ENCODE measurements at regions not wholly inside any gene's neighbourhood (a gene's known extent, or its start where the extent isn't known, plus 50 kb on each side); places are given as distances from the start of the nearest gene placed in this dataset.

DNA sequence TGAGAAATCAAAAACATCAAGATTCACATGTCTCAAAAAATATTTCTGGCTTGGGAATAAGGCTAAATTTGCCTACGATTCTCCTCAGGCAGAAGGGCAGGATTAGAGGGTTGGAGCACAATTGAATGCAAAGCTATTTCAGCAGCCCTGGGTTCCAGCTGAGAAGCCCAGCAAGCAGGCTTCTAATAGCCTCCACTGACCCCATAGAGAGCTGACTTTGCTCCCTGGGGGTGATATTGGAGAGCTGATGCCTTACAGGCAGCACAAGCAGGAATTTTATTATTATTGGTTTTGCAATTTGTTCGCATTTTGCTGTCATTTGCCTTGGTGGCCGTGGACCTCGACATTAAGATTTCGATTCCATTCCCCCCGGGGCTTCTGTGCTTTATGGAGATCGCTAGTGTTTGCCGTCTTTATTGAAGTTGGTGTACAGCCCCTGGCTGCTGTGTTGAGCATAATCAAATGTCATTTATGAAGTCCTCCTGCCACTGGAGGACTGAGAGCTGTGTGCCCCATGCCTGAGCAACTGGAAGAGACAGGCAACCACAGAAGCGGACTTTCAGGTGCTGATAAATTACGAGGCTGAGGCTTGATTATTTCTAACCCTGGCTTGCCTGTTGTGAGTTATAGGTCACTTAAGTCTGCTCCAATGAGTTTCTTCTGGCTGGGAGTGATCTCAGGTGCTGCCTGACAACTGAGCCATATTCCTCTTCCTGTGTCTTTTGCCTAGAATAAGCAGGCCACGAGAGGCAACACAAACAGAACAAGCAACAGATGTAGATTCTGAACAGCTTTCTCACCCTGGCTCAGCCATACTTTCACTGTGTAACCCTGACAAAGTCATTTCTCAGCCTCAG is 518.4 kb upstream of the CAMK1G start:
- Mint-ChIP-seq H3K27me3 (ENCODE audit: insufficient read depth) (peaks cover 3% of the 10 kb centered on the region; the same call in 1 of the 2 replicates), H3K4me3 (no peak overlapping the region)
- no peak for DNase-seq

DNA sequence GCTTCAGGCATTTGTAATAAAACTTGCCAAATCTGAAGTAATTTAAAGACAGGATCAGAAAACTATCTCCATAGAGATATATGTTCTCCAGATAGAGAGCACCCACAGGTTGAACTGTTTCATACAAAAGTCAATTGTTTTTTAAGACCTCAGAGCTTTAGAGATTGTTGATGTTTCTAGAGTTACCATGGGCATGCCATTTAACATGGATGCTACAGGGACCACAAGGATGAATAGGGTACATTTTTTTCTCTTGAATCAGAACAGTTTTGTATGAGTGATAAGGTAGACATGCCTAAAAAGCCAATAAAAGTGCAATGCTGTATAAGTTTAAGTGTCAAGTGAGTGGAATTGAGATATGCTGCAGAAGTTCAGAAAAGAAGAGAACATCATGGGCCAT is 511.0 kb upstream of the CAMK1G start:
- TF ChIP-seq, protein P1, sequence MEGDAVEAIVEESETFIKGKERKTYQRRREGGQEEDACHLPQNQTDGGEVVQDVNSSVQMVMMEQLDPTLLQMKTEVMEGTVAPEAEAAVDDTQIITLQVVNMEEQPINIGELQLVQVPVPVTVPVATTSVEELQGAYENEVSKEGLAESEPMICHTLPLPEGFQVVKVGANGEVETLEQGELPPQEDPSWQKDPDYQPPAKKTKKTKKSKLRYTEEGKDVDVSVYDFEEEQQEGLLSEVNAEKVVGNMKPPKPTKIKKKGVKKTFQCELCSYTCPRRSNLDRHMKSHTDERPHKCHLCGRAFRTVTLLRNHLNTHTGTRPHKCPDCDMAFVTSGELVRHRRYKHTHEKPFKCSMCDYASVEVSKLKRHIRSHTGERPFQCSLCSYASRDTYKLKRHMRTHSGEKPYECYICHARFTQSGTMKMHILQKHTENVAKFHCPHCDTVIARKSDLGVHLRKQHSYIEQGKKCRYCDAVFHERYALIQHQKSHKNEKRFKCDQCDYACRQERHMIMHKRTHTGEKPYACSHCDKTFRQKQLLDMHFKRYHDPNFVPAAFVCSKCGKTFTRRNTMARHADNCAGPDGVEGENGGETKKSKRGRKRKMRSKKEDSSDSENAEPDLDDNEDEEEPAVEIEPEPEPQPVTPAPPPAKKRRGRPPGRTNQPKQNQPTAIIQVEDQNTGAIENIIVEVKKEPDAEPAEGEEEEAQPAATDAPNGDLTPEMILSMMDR (IDR thresholded peaks at IDR 0.05) = no peak
- peaks cover 3% of the 10 kb centered on the region; the same call in 1 of the 2 replicates for H3K27me3 Mint-ChIP-seq (ENCODE audit: insufficient read depth)
- H3K27ac Mint-ChIP-seq = no peak overlapping the region
- H3K36me3 Mint-ChIP-seq (ENCODE audit: low read depth) = no peaks in the 10 kb centered on the region
- H3K4me3 Mint-ChIP-seq = no peak overlapping the region
- H3K9me3 Mint-ChIP-seq = no peaks in the 10 kb centered on the region; the same call in 1 of the 2 replicates
- peak; percentile 27 for DNase-seq
- no peaks in the 10 kb centered on the region; the same call in 1 of the 2 replicates for H3K4me1 Mint-ChIP-seq (ENCODE audit: low read depth)

More for the DNA sequence above, 518.4 kb upstream of the CAMK1G start:
- TF ChIP-seq, protein P1 (IDR thresholded peaks at IDR 0.05) = no peak
- no peaks in the 10 kb centered on the region for H3K4me1 Mint-ChIP-seq (ENCODE audit: low read depth)
- no peak overlapping the region for H3K27ac Mint-ChIP-seq
- H3K9me3 Mint-ChIP-seq = no peaks in the 10 kb centered on the region; the same call in 1 of the 2 replicates
- H3K36me3 Mint-ChIP-seq (ENCODE audit: low read depth) = no peaks in the 10 kb centered on the region

DNA sequence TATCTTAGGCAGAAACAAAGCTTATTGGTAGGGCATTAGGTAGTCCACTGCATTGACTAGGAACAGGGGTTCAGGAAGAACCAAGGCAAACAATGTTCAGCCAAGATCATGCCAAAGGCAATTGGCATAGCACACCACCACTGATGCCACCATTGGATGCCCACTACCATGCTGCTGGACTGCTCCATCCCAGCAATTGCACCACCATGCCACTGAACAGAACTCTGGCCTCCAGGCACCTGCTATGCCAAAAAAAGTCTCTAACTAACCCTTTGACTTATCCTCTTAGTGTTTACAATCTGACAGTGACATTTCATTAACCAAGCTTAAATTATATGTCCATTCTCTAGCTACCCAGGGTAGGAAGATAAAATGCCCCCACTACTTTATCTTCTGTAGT is 509.6 kb upstream of the CAMK1G start:
- no peak overlapping the region for H3K4me3 Mint-ChIP-seq
- H3K27me3 Mint-ChIP-seq (ENCODE audit: insufficient read depth) = peaks cover 3% of the 10 kb centered on the region; the same call in 1 of the 2 replicates
- DNase-seq = no peak
- H3K27ac Mint-ChIP-seq = no peak overlapping the region
- H3K4me1 Mint-ChIP-seq (ENCODE audit: low read depth) = no peaks in the 10 kb centered on the region; the same call in 1 of the 2 replicates
- H3K36me3 Mint-ChIP-seq (ENCODE audit: low read depth) = no peaks in the 10 kb centered on the region
- TF ChIP-seq, protein P1 (IDR thresholded peaks at IDR 0.05) = no peak
- peaks cover under 1% of the 10 kb centered on the region; the same call in 1 of the 2 replicates for H3K9me3 Mint-ChIP-seq

DNA sequence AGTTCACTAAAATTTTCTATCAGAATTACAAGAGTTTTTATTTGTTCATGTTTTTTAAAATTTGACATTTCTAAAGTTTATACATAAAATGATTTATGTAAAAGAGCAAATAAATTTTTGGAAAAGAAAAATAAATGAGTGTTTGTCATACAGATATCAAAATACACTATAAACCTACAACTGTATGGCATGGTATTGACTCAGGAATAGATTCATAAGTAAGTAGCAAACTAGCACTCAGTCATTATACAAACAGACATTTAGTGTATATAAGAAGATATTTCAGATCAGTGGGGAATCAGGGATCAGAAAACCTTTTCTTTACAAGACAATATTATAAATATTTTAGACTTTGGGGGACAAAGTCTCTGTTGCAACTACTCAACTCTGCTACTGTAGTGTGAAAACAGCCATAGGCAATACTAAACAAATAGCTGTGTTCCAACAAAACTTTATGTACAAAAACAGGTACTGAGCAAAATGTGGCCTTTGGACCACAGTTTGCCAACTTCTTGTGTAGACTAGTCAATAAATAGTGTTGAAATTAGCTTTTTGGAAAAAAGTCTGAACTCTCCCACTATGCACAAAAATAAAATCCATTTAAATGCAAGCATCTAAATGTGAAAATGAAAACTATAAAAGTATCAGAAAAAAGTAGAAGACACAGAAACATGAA is 508.8 kb upstream of the CAMK1G start:
- Mint-ChIP-seq H3K27me3 (ENCODE audit: insufficient read depth) (peaks cover 3% of the 10 kb centered on the region; the same call in 1 of the 2 replicates), H3K36me3 (ENCODE audit: low read depth) (no peaks in the 10 kb centered on the region), H3K4me1 (ENCODE audit: low read depth) (no peaks in the 10 kb centered on the region; the same call in 1 of the 2 replicates), H3K9me3 (peaks cover 4% of the 10 kb centered on the region; the same call in 1 of the 2 replicates), H3K27ac (no peak overlapping the region), H3K4me3 (no peak overlapping the region)
- no peak for DNase-seq
- TF ChIP-seq, protein P1 (IDR thresholded peaks at IDR 0.05) = no peak

DNA sequence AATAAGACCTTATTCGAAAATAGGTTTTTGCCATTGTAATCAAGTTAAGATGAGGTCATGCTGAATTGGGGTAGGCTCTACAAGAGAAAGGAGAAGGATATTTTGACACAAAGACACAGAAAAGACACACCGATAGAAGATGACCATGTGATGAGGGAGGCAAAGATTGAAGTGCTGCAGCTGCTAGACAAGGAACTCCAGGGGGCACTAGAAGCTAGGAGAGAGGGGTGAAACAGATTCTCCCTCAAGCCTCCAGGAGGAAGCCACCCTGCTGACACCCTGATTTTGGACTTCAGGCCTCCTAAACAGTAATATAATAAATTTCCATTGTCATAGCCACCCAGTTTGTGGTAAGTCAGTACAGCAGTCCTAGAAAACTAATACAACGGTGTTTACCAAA is 506.8 kb upstream of the CAMK1G start:
- no peak overlapping the region for H3K4me3 Mint-ChIP-seq
- H3K36me3 Mint-ChIP-seq (ENCODE audit: low read depth) = no peaks in the 10 kb centered on the region
- H3K27ac Mint-ChIP-seq = no peak overlapping the region
- peaks cover 4% of the 10 kb centered on the region; the same call in 1 of the 2 replicates for H3K9me3 Mint-ChIP-seq
- no peaks in the 10 kb centered on the region for H3K27me3 Mint-ChIP-seq (ENCODE audit: insufficient read depth)
- peaks cover 7% of the 10 kb centered on the region; the same call in 1 of the 2 replicates for H3K4me1 Mint-ChIP-seq (ENCODE audit: low read depth)
- no peak for DNase-seq
- TF ChIP-seq, protein P1 (IDR thresholded peaks at IDR 0.05) = peak; percentile 33; the same call in 1 of the 2 replicates

Measured in HFFc6 (cell line).